GM19035 (cell line): ENCODE measurements at regions not wholly inside any gene's neighbourhood (a gene's known extent, or its start where the extent isn't known, plus 50 kb on each side); places are given as distances from the start of the nearest gene placed in this dataset.

Source experiments
- ATAC-seq: cut with Tn5 transposase; IDR thresholded peaks from one replicate; pipeline ENCODE4 v1.9.1; 2021; ENCODE audit not compliant: unreplicated experiment

DNA sequence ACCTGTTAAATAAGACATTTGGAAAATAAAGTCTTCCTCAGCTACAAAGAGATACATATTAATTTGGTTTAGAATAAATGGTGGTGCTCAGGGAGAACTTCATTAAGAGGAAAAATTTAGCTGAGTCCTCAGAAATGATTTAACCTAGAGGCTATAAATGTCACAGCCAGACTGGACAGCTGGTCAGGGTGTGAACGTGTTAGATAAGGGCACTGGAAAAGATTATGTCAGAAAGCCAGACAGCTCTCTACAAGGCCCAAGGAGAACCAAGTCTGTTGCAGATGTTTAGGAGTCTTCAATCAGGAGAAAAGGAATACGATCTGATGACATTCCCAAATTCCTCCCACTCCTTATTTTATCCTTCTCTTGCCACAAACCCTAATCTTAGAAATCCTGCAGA lies 265.2 kb downstream of the MAT2B start:
- no peak for ATAC-seq

DNA sequence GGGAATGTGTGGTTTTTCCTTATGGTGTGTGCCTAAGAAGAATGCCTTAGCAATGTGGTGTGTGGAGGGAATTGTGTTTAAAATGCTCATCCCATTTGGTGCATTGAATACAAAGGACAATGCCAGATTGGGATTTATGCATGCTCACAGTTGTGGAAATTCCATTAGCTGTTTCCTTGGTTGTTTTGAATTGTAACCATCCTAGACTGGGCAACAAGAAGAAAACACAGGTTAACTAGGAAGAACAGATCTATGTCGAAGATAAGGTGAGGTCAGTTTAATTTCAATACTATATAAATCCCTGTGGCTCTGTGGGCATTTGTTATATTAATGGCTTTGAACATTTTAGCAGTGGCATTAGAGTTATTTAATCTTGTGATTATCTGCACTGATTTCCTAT lies 266.8 kb downstream of the MAT2B start:
- ATAC-seq: no peak

DNA sequence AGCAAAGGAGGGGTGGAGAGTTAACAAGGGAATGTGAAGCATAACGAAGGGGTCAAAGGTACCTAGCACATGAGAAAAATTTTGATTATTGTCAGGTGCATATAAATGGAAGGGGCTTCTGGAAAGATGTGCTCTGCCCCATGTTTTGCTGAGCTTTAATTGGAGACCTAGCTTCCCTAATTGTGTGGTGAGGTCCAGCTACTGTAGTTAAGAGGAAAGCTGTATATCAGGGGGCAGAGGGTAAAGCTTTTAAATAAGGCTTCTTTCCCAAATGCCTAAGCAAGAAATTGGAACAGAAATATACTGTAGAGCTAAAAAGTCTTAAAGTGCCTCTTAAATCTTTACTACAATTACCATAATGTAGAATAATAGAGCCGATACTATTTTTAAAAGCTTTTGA lies 267.2 kb downstream of the MAT2B start:
- ATAC-seq: no peak

DNA sequence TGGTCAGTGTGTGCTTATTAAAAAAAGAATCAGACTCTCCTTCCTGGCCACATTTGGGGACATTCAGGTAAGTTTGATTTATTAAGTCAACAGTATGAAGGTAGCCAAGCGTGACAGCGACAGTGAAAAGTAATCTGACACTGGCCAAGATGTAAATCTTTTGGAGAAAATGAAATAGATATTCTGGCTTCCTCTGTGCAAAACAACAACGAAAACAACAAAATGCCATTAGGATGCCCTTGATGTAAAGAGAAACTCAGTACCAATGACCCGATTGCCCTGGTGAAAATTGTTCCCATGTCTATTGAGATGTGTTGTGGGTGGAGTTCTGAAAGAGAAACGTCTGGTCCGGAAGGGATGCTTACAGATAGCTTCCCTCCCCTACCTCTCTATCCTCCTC lies 267.8 kb downstream of the MAT2B start:
- no peak for ATAC-seq

DNA sequence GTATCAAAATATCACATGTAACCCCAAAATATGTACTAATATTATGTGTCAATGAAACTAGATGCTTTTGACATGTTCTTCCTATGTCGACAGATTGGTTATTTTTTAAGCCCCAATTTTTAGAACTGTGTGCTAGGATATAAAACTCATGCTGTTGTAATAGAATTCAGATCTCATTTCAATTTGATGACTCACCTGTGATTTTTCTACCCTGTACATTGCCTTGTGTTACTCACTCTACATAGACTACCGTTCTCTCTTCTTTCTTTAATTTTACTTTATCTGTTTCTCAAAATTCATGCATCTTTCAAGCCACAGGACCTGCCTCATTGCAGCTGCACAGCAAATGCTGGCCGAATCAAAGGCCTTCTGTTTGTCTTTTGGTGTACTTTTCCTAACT lies 284.5 kb downstream of the MAT2B start:
- no peak for ATAC-seq

DNA sequence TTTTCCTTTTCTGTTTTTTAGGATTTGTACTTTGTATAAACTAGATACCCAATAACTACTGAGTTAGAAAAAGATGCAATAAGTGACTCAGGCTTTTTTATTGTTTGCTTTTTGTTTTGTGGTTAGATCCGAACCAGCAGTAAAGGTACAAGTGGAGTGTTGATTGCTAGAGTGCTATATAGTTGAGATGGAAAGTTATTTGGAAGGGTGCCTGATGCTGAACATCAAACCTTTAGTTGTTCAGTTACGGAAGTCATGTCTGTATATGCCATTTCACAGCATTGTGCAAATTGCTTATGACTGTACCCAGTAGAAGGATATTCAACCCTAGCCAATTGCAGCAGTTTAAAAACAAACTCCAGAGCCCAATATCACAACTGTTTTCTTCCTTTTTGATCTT lies 285.1 kb downstream of the MAT2B start:
- ATAC-seq: no peak

DNA sequence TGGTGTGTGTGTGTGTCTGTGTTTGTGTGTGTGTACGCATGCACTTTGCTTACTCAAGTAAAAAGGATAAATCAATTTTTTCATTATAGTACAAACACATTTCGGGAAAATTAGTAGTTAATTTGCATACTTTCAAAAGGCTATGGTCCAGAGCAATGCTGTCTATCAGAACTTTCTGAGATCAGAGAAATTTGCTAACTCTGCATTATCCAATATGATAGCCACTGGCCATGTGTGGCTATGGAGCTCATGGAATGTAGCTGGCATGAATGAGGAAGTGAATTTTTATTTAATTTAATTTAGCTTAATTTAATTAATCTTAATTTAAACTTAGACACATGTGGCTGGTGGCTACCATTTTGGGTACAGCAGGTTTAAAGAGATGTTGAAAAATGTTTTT lies 289.6 kb downstream of the MAT2B start:
- ATAC-seq: no peak

DNA sequence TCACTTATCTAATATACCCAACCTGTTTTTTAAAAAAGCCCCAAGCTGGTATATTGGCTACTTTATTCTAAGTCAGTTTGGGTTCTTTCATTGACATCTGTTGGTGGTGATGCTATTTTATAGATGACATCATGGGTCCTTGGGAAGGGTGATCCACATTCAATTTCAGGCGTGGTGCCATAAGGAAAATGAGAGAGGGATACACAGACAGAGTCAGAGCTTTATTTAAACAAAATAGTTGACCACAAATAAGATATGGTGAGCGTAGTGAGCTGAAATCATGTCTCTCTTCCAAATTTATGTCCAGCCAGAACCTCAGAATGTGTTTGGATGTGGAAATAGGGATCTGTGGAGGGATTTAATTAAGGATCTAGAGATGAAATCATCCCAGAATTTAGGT lies 302.4 kb downstream of the MAT2B start:
- ATAC-seq: no peak

DNA sequence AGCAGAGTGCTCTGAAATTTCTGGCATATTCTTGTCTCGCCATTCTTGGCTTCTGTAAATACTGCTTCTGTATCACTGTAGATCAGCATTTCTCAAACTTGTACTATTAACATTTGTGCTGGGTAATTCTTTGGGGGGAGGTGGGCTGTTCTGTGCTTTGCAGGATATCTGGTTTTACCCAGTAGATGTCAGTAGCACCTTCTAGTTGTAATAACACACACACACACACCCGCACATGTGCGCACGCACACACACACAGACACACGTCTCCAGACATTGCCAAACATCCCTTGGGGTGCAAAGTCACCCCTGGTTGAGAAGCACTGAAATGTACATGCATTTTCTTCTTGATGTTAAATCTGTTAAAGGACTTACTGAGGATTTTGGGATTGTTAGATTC lies 304.1 kb downstream of the MAT2B start:
- no peak for ATAC-seq

DNA sequence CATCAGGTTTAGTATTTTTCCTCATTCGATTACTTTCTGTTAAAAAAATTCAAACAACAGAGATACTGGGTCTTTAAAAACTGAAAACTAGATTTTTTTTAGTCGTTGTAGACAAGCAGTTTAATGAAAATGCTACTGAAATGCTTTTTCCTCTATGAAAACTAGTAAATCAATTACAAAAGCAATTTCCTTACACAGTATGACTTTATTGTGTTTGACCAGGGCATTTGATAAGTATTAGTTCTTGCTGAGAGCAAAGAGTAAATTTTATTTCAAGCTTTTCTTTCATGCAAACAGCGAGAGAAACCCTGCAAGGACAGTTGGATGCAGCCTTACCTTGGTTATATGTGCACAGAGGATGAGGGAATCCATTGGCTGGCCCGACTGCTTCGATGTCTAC lies 308.5 kb downstream of the MAT2B start:
- no peak for ATAC-seq

DNA sequence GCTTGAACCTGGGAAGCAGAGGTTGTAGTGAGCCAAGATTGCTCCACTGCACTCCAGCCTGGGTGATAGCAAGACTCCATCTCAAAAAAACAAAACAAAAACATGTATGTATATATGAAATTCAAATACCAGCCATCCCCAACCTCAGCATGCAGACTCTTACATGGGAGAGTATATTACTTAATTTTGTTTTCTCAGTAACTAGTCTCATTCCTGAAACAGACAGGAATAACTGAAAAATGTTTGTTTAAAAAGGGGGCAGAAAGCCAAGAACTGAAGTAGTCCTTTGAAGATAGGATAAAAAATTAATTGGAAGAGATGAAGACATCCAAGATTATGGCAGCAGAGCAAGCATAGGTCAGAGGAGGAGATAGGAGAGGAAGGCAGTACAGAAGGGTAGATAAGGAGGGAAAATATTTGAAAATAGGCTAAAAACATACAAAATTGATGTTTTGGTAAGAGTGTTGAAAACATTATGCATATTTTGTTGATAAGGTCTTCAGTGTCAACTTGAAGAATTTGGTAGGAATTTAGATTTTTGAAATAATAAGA lies 309.9 kb downstream of the MAT2B start:
- no peak for ATAC-seq

DNA sequence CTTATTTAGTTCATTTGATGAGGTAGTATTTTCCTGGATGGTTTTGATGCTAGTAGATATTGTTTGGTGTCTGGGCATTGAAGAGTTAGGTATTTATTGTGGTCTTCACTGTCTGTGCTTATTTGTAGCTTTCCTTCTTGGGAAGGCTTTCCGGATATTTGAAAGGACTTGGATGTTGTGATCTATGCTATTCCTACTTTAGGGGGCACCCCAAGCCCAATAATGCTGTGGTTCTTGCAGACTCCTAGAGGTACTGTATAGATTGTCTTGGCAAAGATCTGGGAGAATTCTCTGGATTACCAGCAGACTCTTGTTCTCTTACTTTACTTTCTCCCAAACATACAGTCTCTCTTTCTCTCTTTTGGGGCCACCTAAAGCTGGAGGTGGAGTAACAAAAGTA lies 315.7 kb downstream of the MAT2B start:
- no peak for ATAC-seq

DNA sequence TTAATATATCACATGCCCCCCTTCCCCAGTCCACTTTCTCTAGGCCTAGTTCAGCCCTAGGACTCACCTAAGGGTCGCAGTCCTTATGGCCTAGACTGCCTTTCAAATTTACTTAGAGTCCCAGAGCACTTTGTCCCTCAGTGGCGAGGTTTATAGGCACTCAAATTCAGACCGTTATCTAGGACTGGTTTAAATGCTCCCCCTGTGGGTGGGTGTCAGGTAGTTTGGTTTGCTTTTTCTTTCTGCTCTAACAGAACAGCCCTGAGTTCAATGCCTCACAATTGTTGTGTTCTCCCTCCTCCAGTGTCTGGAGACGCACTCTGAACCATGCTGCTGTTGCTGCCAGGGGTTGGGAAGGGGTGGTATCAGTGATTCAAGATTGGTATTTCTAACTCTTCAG lies 317.1 kb downstream of the MAT2B start:
- no peak for ATAC-seq

DNA sequence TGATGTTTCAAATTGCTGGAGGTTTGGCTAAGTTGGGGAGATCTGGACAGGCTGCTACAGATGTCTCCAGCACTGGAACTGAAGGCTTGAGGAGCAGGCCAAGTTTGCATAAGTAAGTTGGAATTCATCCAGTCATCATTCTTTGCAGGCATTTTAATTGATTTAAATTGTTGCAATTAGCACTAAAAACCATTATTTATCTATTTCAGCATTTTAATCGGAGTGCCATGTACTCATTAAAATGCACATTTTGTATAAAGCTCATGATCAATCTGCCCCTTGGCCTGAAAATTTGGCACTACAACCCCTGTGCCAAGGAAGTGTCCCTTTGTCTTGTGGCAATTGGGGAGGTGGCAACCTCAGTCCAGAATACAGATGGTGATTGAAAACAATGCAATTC lies 320.2 kb downstream of the MAT2B start:
- ATAC-seq: no peak

DNA sequence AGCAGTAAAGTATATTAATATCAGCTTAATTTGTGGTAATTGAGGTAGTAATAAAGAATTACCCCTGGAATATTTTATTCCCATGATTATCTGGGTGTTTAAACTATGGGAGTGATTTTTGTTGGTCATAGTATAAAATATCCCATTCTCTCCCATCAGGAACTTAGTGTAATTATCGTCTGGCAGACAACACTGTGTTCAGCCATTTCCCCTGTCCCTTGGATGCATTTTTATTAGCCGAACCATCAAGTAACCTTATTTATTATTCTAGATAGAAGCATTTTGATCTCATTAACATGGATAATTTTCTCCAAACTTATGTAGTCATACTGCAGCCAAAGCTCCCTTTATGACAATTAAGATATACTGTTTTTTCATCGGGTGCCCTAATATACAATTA lies 320.8 kb downstream of the MAT2B start:
- no peak for ATAC-seq

DNA sequence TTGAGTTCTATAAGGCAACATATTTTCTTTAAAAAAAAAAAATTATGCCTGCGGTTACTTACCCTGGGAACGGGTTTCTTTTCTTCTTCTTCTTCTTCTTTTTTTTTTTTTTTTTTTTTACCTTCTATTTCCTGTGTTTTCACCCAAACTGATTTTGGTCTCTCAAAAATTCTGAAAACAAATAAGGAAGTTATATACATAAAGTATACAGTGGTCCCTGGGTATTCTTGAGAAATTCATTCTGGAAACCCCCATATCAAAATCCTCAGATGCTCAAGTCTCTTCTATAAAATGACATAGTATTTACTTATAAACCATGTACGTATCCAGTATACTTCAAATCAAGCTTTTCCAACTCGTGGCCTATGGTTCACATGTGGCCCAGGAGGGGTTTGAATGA lies 326.7 kb downstream of the MAT2B start:
- no peak for ATAC-seq

DNA sequence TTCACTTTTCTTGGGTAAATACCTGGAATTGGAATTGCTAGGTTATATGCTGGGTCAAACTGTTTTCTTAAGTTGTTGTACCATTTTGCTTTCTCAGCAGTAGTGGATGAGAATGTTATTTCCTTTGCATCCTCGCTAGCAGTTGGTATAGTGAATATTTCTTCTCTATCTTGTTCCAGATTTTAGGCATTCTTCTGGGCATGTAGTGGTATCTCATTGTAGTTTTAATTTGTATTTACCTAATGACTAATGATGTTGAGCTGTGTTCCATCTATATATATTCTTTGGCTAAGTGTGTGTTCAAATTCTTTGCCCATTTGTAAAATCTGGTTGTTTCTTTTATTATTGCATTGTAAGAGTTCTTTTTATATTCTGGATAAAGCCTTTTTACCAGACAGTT lies 333.3 kb downstream of the MAT2B start:
- ATAC-seq: no peak

DNA sequence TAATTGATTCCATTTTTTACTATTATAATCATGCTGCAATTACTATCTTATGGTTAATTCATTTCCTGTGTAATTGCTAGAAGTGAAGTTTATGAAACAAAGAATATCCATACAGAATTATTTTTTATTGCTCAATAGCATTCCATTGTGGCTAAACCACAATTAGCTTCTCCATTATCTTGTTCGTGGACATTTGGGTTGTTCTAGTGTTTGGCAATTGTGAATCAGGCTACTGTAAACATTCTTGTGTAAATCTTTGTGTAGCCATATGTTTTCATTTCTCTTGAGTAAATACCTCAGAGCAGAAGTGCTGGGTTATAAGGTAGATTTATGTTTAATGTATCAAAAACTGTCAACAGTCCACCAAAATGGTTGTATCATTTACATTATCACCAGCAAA lies 341.1 kb downstream of the MAT2B start:
- ATAC-seq: no peak

DNA sequence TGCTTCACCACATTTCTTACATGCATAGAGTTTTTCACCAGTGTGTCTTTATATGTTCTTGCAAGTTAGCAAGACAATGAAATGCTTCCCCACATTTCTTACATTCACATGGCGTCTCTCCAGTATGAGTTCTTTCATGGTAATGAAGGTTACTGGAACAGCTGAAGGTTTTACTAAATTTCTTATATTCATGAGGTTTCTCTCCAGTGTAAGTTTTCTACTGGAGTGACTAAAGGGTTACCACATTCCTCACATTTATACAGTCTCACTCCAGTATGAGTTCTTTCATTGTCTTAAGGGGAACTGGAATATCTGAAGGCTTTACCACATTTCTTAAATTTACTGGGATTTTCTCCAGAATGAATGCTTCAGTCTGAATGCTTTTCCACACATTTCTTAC lies 350.3 kb downstream of the MAT2B start:
- ATAC-seq: no peak

DNA sequence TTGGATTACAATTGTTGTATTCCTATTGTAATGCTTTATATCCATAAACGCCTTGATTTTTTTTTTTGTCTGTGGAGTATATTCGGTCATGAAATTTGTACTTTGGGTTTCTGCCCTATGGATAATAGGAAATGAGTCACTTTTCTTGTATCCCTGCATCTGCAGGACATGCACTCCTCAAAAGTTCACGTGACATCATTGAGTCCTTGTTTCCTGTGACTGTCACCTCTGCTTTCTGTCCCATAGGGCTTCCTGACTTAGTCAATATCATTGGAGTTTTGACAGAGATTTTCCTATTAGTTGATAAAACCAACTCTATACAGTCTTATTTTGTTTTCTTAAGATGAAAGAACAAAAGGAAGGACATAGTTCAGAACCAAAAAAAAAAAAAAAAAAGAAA lies 356.3 kb downstream of the MAT2B start:
- no peak for ATAC-seq

DNA sequence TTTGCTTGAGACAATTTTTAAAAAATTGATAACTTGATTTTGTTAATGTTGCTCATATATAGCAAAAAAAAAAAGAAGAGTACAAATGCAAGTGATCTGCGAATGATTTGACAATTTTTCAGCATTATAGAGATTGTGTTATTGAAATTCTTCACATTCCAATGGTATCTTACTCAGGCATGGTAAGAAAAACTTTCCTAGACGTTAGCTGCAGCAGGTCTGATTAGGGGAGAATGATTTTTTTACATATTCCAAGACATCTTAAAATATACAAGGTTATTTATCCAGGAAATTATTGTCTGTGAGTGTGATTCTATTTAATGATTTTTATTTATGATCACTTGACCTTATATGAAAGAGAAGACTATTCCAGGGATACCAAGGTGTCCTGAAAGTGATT lies 361.9 kb downstream of the MAT2B start:
- no peak for ATAC-seq

DNA sequence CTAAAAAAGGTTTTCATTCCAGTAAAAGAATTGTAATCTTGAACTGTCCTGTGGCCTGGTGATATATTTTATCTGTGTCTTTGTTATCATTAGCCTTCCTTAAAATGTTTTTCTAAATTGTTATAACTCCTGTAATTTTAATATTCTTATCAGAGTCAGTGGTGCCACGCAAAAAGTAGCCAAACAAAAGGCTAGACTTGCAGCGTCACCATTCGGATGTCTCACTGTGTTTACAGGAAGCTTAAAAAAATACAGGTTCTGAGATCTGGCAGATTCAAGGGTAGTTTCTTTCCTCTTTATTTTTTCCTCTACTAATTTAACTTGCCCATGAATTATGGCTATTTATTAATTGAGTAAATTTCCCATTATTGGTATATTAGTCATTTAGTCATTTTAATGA lies 362.3 kb downstream of the MAT2B start:
- no peak for ATAC-seq

DNA sequence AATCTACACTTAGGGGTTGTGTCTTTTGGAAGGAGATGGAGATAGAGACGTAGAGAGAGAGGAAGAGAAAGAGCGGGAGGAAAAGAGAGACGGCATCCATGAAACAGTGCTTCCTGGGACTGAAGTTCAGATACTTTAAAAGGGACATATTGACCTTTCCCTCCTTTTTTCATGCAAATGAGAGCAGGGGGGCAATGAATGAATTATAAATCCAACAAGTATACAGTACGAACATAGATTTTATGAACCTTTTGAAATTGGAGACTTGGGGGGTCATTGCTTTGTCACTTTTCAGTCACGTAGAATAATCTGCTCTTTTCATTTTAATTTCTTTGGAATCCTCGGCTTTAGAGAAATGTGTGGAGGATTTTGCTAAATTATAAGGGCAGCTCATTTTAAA lies 364.2 kb downstream of the MAT2B start:
- ATAC-seq: no peak

DNA sequence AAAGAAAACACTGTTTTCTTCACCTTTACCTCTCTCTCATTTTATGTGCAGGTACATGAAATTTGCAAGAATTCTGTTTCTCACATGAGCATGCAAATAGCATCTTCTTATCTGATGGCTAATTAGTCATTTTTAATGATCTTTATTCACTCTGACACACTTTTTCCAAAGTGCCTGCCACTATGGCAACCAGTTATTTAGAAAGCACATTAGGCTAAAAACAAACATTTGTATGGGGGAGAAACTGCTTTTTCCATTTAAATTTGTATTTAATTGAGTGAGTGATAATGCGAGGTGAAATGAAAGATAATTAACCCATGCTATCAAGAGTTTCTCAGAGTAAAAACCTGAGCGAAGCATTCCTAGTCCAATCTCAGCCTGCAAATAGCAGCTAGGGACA lies 365.0 kb downstream of the MAT2B start:
- no peak for ATAC-seq
